Epidermal melanocyte (primary cell): ENCODE measurements at regions not wholly inside any gene's neighbourhood (a gene's known extent, or its start where the extent isn't known, plus 50 kb on each side); places are given as distances from the start of the nearest gene placed in this dataset.

Source experiments
- DNase-seq: peaks from one replicate; pipeline ENCODE4 v3.0.0; 2011; ENCODE audit warnings: low spot score; ENCODE audit not compliant: insufficient read length

DNA sequence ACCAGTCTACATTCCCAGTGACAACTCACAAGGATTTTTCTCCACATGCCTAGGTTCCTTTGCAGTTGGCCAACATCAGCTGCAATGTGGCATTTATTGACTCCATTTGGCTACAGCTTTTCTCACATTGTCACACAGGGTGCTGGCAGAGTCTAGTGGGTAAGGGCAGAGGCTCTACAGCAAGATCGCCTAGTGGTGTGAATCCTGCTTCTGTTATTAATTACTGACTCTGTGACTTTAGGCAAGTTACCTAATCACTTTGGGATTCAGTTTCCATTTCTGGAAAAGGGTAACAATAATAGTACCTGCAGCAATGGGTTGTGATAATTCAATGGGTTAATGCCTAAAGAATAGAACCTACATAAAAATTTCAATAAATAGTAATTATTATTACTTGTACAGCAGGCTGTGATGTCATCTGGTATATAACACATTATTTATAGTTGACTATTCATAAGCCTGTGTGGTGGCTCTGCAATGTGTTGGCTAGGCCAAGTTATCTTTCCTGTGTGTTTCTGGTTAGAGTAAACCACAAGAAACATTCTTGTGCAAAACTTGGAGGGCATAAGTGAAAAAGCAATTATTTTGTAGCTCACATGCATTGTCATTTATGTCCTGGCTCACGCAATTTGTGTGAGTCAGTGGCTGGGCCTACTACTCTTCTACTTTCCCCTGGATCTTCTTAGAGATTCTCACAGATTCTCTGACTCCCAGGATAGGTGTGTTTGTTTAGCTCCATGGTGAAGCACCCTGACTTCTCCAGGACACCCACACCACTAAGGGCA is 59.5 kb downstream of the PTGS2 start:
- peak; percentile 21 for DNase-seq

DNA sequence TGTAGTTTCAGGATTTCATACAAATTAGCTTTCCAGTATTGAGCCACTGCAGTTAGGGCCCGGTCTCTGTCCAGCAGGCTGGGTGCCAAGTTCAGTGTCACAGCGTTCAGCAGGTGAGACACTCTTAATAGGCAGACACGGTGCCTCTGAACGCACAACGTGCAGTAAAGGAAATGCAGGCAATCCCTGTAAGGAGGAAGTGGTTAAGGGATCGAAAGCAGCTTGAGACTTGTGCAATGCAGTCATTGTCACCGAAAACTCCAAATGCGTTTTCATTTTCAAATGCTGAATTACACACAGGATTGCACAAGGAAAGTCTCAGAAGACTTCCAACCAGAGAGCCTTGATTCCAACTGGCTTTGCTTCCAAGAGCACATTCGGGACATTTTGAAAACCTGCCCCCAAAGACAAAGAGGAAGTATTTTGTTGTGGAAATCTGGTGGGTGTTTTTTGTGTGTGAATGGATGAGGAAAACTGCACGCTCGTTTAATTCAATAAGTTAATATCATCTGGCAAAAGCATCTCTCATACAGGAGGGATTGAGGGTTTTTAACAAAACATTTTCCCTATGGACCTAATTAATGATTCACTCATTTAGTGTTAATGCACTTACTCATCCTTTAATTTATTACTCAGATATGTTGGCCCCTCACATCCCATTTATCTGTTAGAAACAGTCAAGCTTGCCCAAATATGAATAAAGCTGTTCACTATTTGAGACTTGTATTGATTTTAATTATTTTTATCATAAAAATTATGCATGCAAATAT is 61.6 kb downstream of the PTGS2 start:
- DNase-seq = no peak

DNA sequence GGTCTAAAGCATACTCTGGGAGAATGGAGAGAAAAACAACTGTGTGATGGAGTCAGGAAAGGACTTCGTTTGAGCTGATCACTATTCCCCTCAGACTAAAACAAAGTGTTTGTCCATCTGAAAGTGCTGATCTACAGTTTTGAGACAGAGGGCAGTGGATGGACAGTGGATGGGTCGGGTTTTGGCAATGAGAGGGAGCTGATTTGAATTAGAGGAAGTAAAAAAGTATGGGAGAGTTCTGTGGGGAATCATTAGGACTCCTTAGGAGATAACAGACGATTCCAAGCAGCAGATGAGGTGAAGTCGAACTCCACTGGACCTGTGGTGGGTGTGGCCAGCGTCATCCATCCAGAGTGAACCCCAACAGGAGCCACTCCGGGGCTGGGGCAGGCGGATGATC is 62.3 kb downstream of the PTGS2 start:
- no peak for DNase-seq

DNA sequence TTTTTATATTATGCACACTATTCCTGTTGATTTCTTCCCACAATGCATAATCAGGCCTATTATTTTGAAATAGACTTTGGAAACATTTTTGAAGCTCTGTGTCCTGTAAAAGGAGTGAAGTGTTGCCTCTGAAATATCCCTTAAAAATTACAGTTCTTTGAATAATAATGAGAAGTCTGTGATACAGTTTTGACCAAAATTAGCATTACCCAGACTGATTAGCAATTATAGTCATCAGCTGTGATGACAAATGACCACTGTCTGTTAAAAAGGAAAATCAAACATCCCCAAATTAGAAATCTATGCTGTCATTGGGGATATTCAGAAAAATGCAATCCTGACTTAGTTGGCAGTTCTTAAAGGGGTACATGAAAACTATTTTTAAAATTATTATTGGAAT is 63.7 kb downstream of the PTGS2 start:
- DNase-seq = no peak

DNA sequence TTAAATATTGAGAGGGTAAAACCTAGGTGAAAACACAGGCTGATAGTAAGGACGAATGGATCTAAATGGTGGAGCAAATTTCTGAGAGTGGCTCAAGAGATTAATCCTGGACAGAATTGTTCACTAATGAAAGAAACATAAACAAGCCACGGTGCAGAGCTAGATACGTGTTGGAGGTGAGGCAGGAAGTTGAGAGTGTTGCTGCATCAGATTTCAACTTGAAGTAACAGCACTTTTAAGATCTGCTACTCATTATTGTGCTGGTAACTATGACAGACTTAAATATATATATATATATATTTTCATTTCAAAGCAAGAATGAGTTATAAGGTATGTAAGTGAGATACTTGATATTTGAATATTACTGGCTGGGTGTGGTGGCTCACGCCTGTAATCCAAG is 64.9 kb downstream of the PTGS2 start:
- no peak for DNase-seq

DNA sequence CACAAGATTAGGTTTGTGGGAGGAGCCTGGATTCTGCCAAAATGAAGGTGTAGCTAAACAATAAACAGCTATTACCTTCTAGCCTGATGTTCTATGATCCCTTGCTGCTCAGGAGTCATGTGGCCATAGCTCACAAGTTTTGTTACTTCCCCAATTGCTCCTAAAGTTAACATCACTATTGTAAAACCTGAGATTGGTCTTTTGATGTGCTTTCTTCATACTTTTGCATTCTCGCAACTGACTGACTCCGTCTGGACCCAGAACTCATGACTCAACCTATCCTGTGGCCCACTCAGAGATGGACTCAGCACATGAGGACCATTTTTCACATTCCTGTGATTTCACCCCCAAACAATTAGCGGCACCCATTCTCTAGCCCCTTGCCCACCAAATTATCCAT is 69.1 kb downstream of the PTGS2 start:
- no peak for DNase-seq

DNA sequence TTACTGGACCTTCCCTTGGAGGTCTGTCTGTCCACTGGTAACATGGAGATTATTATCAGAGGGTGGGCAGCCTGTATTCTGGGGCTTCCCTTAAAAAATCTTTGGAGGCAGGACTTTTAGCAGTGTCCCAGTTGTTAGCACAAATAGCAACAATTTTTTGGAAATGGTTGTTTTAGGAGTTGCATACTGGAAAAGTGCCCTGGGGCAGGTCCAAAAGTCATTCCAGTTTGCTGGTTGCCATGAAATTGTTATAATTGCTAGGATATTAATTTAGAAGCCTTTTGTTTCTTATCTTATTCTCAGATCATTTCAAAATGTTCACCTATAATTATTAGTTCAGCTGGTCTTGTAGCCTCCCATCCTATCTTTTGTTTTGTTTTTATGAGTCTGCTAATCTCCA is 71.0 kb downstream of the PTGS2 start:
- no peak for DNase-seq

DNA sequence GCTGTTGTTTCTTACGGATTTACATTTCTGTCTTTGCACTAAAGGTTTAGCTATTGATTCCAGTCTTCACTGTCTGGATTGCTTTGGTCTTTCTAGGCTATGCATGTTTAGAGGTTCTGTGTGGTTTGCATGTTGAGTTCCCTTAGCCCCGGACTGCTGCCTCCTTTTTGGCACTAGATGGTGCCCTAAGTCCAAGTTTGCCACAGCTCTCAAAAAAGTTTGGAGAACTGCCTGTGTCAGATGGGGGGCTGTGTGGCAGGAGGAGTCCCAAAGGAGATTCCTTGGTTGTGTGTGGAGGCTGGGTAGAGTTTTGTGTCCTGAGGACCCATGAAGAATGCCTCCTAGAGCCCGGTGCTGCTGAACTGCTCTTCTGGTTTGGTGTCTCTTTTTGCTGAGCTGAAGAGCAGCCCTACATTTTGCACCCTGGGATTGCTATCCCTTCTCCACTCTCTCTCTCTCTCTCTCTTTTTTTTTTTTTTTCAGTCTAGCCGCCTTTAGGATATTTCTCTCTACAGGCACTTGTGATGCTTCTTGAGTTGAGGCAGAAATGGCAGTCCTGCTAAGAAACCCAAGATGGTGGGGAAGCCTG is 74.4 kb downstream of the PTGS2 start:
- no peak for DNase-seq

DNA sequence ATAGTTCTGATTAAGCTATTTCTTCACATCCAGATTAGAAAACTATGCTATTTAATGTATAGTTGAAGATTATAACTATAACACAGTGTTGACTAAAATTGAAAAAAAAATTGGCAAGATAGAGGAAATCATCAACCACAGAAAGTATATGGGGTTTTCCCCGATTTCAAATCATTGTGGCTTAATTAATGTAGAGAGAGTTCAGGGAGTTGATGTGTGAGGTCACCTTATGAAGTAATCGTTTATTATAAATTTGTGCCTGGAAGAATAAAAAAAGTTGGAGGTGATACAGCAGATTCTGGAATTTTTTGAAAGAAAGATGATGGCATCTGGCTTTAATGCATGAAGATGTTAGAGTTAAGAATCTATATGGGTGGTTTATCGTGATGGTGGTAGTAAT is 84.3 kb downstream of the PTGS2 start:
- DNase-seq = no peak

DNA sequence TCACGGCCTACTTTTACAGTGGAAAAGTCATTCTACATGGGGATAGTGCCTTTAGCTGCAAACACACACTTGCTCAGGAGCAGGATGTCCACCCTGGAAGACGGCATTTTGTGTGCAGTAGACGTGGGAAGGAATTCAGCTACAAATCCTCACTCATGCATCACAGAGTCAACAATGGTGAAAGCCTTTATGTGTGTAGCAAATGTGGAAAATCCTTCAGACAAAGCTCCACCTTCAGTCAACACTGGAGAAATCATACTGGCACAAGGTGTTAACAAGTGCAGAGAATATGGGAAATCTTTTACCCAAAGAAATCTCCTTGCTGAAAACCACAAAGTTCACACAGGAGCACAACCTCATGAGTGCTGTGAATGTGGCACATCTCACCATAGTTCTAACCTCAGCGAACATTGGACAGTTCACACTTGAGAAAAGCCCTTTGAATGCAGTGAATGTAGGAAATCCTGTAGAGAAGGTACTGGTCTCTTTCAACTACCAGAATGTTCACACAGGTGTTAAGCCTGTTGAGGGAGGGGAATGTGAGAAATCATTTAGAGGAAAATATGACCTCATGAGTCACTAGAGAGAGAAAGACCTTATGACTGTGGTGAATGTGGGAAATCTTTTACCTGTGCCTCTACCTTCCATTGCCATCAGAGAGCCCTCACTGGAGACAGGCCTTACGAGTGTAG is 101.8 kb downstream of the PTGS2 start:
- DNase-seq = no peak

DNA sequence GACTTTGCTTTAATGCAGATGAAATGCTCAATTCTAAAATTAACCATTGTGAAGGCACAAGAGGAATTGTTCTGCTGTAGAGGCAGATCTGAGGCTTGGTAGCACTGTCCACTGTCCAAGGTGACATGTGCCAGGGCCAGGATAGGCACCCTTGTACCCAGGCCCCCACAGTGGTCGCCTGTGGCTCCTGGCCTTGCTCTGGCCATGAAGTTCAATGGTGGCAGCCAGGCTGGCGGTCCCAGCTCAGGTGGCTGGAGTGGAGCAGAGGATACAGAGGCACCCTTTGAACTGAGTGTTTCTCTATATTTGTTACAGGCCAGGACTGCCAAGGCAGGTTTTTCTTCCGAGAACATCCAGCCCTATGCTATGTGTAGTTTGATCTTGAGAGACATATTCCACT is 102.6 kb downstream of the PTGS2 start:
- DNase-seq = no peak

DNA sequence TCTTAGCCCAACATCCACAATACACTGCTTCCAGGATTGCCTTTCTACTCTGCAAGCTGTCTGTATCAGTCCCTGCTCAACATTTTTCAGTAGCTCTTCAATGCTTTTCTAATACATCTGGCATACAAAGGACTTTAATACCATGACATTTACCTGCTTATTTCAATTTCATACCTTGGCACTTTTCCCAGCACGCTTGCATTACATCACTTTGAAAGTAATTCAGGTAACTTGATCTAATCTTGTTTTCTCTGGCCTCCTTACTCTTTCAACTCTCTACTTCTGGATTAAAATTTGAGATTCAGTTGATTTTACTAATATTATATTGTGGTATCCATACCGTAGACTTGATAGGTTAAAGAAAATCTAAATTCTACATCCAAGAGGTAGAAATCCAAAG is 103.0 kb downstream of the PTGS2 start:
- DNase-seq = no peak

DNA sequence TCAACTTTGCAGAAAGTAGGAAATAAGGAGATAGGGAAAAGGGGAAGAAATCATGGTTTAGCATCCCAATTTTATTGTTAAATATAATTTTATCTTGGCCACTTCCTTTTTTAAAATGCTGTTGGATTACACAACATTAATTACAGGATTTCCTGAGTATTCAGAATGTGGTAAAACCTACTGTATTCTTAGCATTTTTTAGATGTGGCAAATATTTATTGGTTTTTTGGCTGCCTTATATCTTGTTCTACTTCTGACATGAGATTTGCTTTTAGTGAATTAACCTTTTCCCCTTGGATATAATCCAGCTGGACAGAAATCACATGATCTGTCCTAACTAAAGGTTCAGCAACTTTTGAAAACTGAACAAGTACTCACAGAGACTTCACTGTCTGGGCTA is 104.9 kb downstream of the PTGS2 start:
- DNase-seq = no peak

DNA sequence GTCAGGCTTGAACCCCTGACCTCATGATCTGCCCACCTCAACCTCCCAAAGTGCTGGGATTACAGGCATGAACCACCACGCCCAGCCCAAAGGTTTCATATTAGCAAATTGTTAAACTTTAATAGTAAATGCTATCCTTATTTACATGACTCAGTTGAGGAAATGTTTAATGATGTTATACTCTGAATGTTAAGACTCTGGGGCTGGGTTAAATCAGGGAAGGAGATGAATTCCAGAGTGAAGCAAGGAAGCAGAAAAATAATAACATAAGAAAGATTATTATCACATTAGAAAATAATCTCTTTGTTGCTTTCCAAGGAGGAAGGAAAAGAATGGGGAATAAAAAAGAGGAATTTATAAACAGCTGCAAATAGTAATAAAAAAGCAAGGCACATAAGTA is 105.3 kb downstream of the PTGS2 start:
- DNase-seq = no peak

DNA sequence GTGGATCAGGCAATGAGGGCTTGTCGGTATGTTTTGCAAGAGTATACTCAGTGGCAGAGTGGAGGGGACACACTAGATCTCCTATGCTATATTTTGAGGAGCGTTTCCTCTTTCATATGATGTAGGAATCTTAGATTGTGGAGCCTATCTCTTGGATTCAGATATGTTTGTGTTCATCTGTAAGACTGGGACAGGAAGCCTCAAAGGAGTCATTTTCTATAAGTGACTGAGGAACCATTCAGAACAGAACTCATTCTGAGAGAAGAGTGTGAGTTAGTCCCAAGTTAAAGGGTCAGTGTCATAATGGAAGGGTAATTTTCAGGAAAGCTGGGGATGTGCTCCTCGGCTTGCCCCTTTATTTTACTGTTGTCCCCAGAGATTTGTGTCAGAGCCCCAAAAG is 107.7 kb downstream of the PTGS2 start:
- DNase-seq = no peak

DNA sequence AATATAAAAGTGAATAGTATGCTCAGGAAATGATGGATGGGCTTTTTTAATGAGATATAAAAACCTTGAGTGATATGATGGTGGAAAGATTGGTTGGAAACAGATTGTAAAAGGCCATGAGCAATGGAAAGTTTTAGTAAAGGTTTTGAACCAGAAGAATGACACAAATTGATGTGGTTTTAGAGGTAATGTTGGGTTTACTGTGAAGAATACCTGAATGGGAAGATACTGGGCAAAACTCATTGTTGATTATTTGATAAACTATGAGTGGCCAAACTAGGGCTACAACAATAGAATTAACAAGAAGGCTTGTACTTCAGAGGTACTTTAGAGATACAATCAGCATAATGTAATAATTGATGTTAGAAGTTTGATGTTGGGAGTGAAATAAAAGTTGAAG is 108.5 kb downstream of the PTGS2 start:
- DNase-seq = no peak

DNA sequence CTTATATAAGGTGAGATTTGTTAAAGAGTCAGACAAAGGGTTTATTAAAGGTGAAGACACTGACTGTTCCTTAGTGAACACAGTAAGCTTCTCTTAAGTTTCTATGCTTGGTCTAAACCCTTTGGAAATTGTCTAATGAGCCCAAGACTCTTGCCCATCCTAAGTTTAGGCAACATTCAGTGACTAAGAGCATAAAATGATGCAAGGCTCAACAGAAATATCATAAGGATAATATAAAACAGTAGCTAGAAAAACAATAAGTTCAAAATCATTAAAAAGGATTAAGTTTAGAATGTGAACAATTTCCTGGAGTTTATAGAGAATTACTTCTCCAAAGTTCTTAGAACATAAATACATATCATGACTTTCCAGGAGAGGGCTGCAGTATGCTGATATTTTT is 108.9 kb upstream of the PDC start:
- no peak for DNase-seq

DNA sequence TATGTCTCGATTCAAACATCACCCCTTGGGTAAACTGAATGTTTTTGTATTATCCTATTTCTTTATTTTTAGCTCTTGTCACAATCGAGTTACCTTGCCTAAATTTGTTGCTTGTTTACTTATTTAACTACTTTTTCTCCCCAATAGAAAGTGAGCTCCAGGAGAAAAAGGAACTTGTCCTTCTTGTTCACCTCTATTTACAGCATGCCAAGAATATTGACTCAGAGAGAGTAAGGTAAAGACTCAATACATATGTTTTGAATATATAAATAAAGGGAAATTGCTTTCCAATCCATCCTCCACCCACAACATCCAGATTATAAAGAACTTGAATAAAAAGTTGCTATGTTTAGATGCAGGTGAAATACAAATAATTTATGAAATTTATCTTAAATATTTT is 107.3 kb upstream of the PDC start:
- no peak for DNase-seq

DNA sequence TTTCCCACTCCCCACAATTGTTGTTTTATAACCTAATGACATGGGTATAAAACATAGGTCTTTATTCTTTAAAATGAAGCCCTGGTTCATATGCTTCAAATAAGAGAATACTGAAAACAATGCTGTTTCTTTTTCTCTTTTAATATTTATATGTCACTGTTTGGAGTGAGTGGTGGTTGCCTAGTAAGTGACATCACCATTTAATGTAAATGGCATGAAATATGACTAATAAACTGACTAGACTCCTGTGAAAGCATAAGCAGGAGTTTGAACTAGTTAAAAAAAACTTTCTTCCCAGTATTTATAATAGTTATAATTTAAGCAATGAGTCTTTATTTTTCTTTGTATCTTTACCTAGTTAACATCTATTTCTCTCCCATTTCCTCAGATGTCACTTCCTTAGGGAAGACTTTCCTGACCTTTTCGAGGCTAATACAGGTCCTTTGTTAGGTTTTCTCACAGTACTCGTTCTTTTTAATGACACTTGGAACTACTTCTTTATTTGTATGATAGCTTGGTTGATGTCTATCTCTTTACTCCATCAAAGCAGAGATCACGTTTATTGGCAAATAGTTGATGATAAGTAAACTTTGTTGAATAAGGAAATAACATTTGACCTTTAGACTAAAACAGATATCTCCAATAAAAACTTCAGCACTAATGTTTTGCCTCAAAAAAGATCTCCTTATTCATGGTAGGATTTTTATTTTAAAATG is 105.4 kb upstream of the PDC start:
- no peak for DNase-seq

DNA sequence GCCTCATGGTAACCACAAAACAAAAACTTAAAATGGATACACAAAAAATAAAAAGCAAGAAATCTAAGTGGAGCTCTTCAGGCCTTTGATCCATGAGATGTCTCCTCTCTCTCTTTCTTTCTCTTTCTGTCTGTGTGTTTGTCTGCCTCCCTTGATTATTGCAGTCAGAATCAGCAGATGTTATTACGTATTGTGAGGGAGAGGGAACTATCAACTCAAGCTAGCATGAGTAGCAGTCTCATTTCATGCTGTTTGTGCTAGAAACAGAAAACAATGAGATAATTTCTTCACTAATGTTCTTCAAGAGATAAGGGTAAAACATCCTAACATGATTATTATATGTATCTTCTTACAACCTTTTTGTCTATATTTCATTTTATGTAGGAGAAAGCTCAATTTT is 103.7 kb upstream of the PDC start:
- no peak for DNase-seq

DNA sequence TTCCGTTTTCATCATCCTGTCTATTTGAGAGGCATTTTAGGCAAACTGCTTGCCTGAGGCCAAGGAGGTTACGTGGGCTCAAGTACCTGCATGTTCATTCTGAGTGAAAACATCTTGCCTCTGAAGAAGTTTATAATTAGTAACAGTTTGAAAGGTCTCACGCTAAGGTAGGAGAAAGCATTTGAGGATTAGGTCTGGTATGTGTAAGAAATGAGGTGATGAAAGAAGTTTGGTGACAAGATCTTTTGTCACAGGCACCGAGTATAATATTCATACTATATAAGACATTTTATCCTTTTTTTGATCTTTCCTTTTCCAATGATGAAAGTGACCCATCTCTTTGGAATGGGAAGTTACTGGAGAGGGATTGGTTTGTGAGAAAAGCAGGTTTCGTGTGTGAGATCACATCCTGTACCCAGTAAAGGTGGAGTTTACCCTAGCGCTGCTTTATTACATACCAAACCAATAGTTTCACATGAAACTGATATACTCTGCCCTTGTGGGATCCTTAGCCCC is 98.7 kb upstream of the PDC start:
- DNase-seq = no peak
